CD8-positive, alpha-beta memory T cell (primary cell): ENCODE measurements at regions not wholly inside any gene's neighbourhood (a gene's known extent, or its start where the extent isn't known, plus 50 kb on each side); places are given as distances from the start of the nearest gene placed in this dataset.

Experiments used
- CTCF ChIA-PET: fragments of 350-600 bp; sonication (Branson Sonifier 250); formaldehyde crosslinking; loops from one replicate; lab custom pipeline; 2021; ENCODE audit warnings: antibody characterized with exemption; lab: Charles Lee
- POLR2A ChIA-PET: fragments of 350-600 bp; sonication (Branson Sonifier 250); formaldehyde crosslinking; loops from one replicate; lab custom pipeline; 2021; ENCODE audit warnings: antibody characterized with exemption; lab: Charles Lee
- DNase-seq, 5 donors: peaks; one replicate each; pipeline versions ENCODE4 v3.0.0 to v3.0.0-alpha.2; 2020 to 2022; ENCODE audit warnings: mixed read lengths in 1 of 5
- H3K27ac ChIP-seq: one replicate; pipeline ENCODE4 v1.7.0; 2013; ENCODE audit warnings: low read depth, mild to moderate bottlenecking, low read length, moderate library complexity
- H3K27me3 ChIP-seq: 2 replicates; pipeline ENCODE4 v1.7.0; 2013; ENCODE audit warnings: low read length, mild to moderate bottlenecking; ENCODE audit not compliant: insufficient read depth, poor library complexity, severe bottlenecking
- H3K36me3 ChIP-seq: 2 replicates; pipeline ENCODE4 v1.7.0; 2013; ENCODE audit warnings: mild to moderate bottlenecking, low read length, moderate library complexity; ENCODE audit not compliant: insufficient read depth
- H3K4me1 ChIP-seq: 2 replicates; pipeline ENCODE4 v1.7.0; 2013; ENCODE audit warnings: mild to moderate bottlenecking, low read length, moderate library complexity; ENCODE audit not compliant: insufficient read depth
- H3K4me3 ChIP-seq: 2 replicates; pipeline ENCODE4 v1.7.0; 2013; ENCODE audit warnings: mild to moderate bottlenecking, low read length
- H3K9me3 ChIP-seq: 2 replicates; pipeline ENCODE4 v1.7.0; 2013; ENCODE audit warnings: mild to moderate bottlenecking, low read length
- H3K27ac Mint-ChIP-seq, 8 donors: one replicate each; pipeline ENCODE4 v1.8.0; 2020 to 2021; ENCODE audit warnings: mixed read lengths in 8 of 8, mild to moderate bottlenecking in 6 of 8, inconsistent platforms in 3 of 8, moderate library complexity in 3 of 8
- H3K27me3 Mint-ChIP-seq, 2 donors: one replicate each; pipeline ENCODE4 v1.8.0; 2020 to 2021; ENCODE audit warnings: mixed read lengths in 2 of 2, mild to moderate bottlenecking in 1 of 2, moderate library complexity in 1 of 2
- H3K36me3 Mint-ChIP-seq, 3 donors: one replicate each; pipeline ENCODE4 v1.8.0; 2020 to 2021; ENCODE audit warnings: mixed read lengths in 3 of 3, inconsistent platforms in 1 of 3, mild to moderate bottlenecking in 1 of 3
- H3K4me1 Mint-ChIP-seq, 3 donors: one replicate each; pipeline ENCODE4 v1.8.0; 2020 to 2021; ENCODE audit warnings: mixed read lengths in 3 of 3, inconsistent platforms in 1 of 3, mild to moderate bottlenecking in 1 of 3
- H3K4me3 Mint-ChIP-seq, 7 donors: one replicate each; pipeline ENCODE4 v1.8.0; 2020 to 2021; ENCODE audit warnings: mixed read lengths in 7 of 7, mild to moderate bottlenecking in 6 of 7, moderate library complexity in 4 of 7, inconsistent platforms in 2 of 7
- H3K9me3 Mint-ChIP-seq, 5 donors: one replicate each; pipeline ENCODE4 v1.8.0; 2020 to 2022; ENCODE audit warnings: mixed read lengths in 5 of 5, mild to moderate bottlenecking in 3 of 5, moderate library complexity in 2 of 5, inconsistent platforms in 1 of 5

DNA sequence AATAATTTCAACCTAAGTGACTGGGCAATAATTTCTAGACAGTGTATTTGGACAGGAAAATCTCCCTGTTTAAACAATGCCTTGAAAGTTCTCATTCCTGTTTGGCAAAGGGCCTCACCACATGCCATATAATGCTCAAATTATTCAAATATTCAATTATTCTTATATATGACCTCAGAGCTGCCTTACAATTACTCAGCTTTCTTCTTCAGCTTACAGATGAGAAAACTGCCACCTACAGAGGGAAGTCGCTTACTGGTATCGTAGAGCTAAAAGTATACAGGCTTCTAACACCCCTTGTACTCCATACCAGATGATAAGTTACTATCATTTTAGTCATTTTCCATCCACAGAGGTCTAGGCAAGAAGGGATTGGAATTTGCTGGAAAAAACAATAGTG lies 830.3 kb downstream of the BRINP1 start:
- H3K4me1 Mint-ChIP-seq = no peaks in the 10 kb centered on the region
- H3K27ac Mint-ChIP-seq = no peak overlapping the region
- no peak overlapping the region for H3K4me3 Mint-ChIP-seq
- no peaks in the 10 kb centered on the region for H3K27me3 ChIP-seq
- ChIA-PET POLR2A (no interaction called here), CTCF (interaction anchor here (1.3 kb wide), 1 partner anchor 21 kb away, joined by 5 read pairs; no protein-coding TSS in a partner anchor)
- H3K4me3 ChIP-seq = no peak overlapping the region
- no peaks in the 10 kb centered on the region for H3K36me3 ChIP-seq
- no peaks in the 10 kb centered on the region for H3K4me1 ChIP-seq
- no peaks in the 10 kb centered on the region for H3K36me3 Mint-ChIP-seq
- no peaks in the 10 kb centered on the region for H3K27me3 Mint-ChIP-seq
- H3K9me3 Mint-ChIP-seq = peaks cover 0 to 11% (median 3%) of the 10 kb centered on the region in 5 donors
- DNase-seq = no peak
- no peak overlapping the region for H3K27ac ChIP-seq
- no peaks in the 10 kb centered on the region for H3K9me3 ChIP-seq

DNA sequence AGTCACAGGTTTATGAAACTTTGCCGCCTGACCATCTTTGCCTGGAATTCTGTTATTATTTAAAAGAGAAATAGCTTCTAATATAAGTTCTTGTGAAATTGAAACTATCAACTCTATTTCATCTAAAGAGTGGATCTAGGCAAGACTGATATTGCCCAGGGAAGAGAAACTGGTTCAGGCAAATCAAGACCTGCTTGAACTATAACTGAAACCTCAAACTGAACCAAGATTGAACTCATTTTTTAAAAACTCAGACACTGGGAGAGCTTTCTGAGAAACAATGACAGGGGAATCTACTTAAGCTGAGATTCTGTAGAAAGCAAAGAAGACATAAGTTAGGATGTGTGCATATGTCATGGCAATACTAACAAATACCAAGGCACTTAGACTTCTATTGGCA lies 815.8 kb downstream of the BRINP1 start:
- Mint-ChIP-seq H3K4me1 (no peaks in the 10 kb centered on the region), H3K27ac (no peak overlapping the region), H3K9me3 (peaks cover 0 to 32% (median 7%) of the 10 kb centered on the region in 5 donors), H3K4me3 (no peak overlapping the region), H3K27me3 (no peaks in the 10 kb centered on the region), H3K36me3 (no peaks in the 10 kb centered on the region)
- no peak overlapping the region for H3K4me3 ChIP-seq
- H3K27ac ChIP-seq = no peak overlapping the region
- H3K9me3 ChIP-seq = no peaks in the 10 kb centered on the region
- H3K36me3 ChIP-seq = no peaks in the 10 kb centered on the region
- H3K27me3 ChIP-seq = no peaks in the 10 kb centered on the region
- DNase-seq = no peak
- ChIA-PET CTCF (no interaction called here), POLR2A (no interaction called here)
- H3K4me1 ChIP-seq = no peaks in the 10 kb centered on the region

DNA sequence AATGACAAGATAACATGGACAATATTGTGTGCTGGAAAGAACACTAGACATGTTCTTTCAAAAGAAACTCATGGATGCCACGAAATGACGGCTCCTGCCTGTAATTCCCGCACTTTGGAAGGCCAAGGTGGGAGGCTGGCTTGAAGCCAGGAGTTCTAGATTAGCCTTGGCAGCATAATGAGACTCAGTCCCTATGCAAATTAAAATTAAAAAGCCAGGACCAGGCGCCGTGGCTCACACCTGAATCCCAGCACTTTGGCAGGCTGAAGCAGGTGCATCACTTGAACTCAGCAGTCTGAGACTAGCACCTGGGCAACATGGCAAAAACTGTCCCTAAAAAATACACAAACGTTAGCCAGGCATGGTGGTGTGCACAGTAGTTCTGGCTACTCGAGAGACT lies 814.2 kb downstream of the BRINP1 start:
- H3K36me3 ChIP-seq = no peaks in the 10 kb centered on the region
- ChIA-PET CTCF (no interaction called here), POLR2A (no interaction called here)
- H3K27me3 ChIP-seq = no peaks in the 10 kb centered on the region
- Mint-ChIP-seq H3K36me3 (no peaks in the 10 kb centered on the region), H3K27ac (no peak overlapping the region), H3K27me3 (no peaks in the 10 kb centered on the region), H3K9me3 (peaks cover 0 to 26% (median 10%) of the 10 kb centered on the region in 5 donors), H3K4me3 (no peak overlapping the region), H3K4me1 (no peaks in the 10 kb centered on the region)
- no peak overlapping the region for H3K27ac ChIP-seq
- no peak overlapping the region for H3K4me3 ChIP-seq
- no peaks in the 10 kb centered on the region for H3K9me3 ChIP-seq
- DNase-seq = no peak
- no peaks in the 10 kb centered on the region for H3K4me1 ChIP-seq

DNA sequence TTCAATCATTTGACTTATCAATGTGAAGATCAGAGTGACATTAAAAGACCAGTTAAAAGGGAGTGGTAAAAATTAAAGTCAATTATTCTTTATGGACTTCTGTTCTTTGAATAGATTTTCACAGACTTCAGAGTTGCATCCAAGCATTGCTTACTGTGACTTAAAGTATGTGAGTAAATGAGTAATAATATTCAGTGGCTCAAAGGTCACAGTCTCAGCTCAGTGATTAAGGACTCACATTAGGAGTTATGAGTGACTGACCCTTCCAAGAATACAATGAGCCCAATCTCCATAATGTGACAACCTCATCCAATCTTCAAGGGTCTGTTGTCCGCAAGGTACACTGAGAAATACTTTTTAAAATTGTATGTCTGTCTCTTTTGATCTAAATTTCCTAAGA lies 811.2 kb downstream of the BRINP1 start:
- H3K36me3 ChIP-seq = no peaks in the 10 kb centered on the region
- no peak overlapping the region for H3K4me3 ChIP-seq
- Mint-ChIP-seq H3K4me1 (no peaks in the 10 kb centered on the region), H3K27me3 (no peaks in the 10 kb centered on the region), H3K4me3 (no peak overlapping the region), H3K36me3 (no peaks in the 10 kb centered on the region), H3K9me3 (peaks cover 0 to 24% (median 10%) of the 10 kb centered on the region in 5 donors), H3K27ac (no peak overlapping the region)
- no peak overlapping the region for H3K27ac ChIP-seq
- H3K27me3 ChIP-seq = no peaks in the 10 kb centered on the region
- no peak for DNase-seq
- H3K4me1 ChIP-seq = no peaks in the 10 kb centered on the region
- POLR2A ChIA-PET = no interaction called here
- no peaks in the 10 kb centered on the region for H3K9me3 ChIP-seq
- CTCF ChIA-PET = no interaction called here

GRCh38 chr9:118558891-118559290 lies 810.3 kb downstream of the BRINP1 start:
- no peak overlapping the region for H3K4me3 ChIP-seq
- ChIA-PET POLR2A (no interaction called here), CTCF (no interaction called here)
- H3K9me3 ChIP-seq = no peaks in the 10 kb centered on the region
- H3K4me1 ChIP-seq = no peaks in the 10 kb centered on the region
- Mint-ChIP-seq H3K4me1 (no peaks in the 10 kb centered on the region), H3K27ac (no peak overlapping the region), H3K27me3 (no peaks in the 10 kb centered on the region), H3K4me3 (no peak overlapping the region), H3K36me3 (no peaks in the 10 kb centered on the region), H3K9me3 (peaks cover 1 to 24% (median 10%) of the 10 kb centered on the region in 5 donors)
- no peak for DNase-seq
- no peaks in the 10 kb centered on the region for H3K27me3 ChIP-seq
- no peak overlapping the region for H3K27ac ChIP-seq
- H3K36me3 ChIP-seq = no peaks in the 10 kb centered on the region

DNA sequence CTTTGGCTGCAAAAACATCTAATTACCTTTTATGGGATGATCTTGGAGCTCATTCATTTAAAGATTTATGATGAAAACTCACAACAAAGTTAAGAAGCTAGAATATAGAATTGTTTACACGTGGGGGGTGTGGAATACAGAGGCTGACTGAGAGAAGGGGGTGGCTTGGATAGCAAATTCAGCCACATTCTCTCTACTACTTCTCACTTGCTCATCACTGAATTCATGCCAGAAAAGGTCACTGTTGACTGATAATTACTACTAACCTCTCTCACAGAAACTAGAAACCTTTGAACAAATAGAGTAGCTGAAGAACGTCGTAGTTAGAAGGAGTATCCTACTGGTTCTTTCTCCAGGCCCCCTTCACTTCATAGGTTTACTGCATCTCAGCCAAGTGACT lies 808.2 kb downstream of the BRINP1 start:
- peaks cover 0 to 1% of the 10 kb centered on the region in 2 donors for H3K27me3 Mint-ChIP-seq
- Histone ChIP-seq H3K27ac (no peak overlapping the region), H3K27me3 (no peaks in the 10 kb centered on the region), H3K4me3 (no peak overlapping the region), H3K36me3 (no peaks in the 10 kb centered on the region), H3K9me3 (no peaks in the 10 kb centered on the region), H3K4me1 (no peaks in the 10 kb centered on the region)
- DNase-seq = no peak
- POLR2A ChIA-PET = no interaction called here
- CTCF ChIA-PET = interaction anchor here (1.9 kb wide), 1 partner anchor 23 kb away, joined by 5 read pairs; no protein-coding TSS in a partner anchor
- no peaks in the 10 kb centered on the region for H3K36me3 Mint-ChIP-seq
- no peaks in the 10 kb centered on the region for H3K4me1 Mint-ChIP-seq
- H3K27ac Mint-ChIP-seq = no peak overlapping the region
- H3K4me3 Mint-ChIP-seq = no peak overlapping the region
- peaks cover 1 to 14% (median 6%) of the 10 kb centered on the region in 5 donors for H3K9me3 Mint-ChIP-seq

DNA sequence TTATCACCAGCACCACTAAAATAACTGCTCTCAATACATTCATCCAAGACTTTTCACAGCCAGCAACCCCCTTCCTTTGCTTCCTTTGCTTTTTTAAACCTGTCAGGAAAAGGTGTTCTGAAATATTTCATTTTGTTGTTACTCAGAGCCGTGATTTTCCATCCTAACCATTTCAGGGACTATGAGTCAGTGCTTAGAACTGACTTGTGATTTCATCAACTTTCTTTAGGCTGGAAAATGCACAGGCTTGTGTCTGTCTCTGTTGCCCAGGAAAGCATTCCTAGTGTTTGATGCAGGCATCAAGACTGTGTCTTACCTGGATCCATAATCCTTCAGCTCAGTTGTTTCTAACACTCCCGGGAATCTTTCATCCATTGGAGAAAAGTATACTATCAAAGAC lies 805.6 kb downstream of the BRINP1 start:
- no peak for DNase-seq
- CTCF ChIA-PET = no interaction called here
- Histone ChIP-seq H3K4me3 (no peak overlapping the region), H3K4me1 (no peaks in the 10 kb centered on the region), H3K36me3 (no peaks in the 10 kb centered on the region), H3K27ac (no peak overlapping the region), H3K27me3 (no peaks in the 10 kb centered on the region), H3K9me3 (no peaks in the 10 kb centered on the region)
- Mint-ChIP-seq H3K27me3 (peaks cover 0 to 1% of the 10 kb centered on the region in 2 donors), H3K4me3 (no peak overlapping the region), H3K9me3 (peaks cover 0 to 8% (median 2%) of the 10 kb centered on the region in 5 donors), H3K27ac (no peak overlapping the region), H3K4me1 (no peaks in the 10 kb centered on the region), H3K36me3 (no peaks in the 10 kb centered on the region)
- POLR2A ChIA-PET = no interaction called here

DNA sequence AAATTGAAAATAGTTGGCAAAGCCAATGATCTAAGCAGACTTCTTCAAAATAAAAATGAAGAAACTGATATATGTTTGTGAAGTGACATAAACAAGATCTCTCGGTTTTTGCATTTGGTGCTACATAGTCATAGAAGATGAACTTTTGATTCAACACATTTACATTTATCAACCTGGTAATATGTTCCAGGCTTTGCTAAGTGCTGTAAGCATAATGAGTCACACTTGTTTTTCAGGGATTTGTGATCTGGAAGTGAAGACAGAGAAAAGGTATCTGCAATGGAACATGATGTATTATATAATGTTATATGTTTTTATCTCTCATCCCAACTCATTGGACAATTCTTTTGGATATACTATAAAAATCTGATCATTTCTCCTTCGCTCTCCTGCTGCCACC lies 801.4 kb downstream of the BRINP1 start:
- Histone ChIP-seq H3K27me3 (no peaks in the 10 kb centered on the region), H3K9me3 (no peaks in the 10 kb centered on the region), H3K36me3 (no peaks in the 10 kb centered on the region), H3K4me1 (no peaks in the 10 kb centered on the region), H3K4me3 (no peak overlapping the region), H3K27ac (no peak overlapping the region)
- CTCF ChIA-PET = interaction anchor here (0.6 kb wide), 1 partner anchor 61 kb away, joined by 4 read pairs; no protein-coding TSS in a partner anchor
- no peak overlapping the region for H3K4me3 Mint-ChIP-seq
- POLR2A ChIA-PET = no interaction called here
- no peaks in the 10 kb centered on the region for H3K36me3 Mint-ChIP-seq
- peaks cover 0 to 10% (median 4%) of the 10 kb centered on the region in 5 donors for H3K9me3 Mint-ChIP-seq
- DNase-seq = no peak
- H3K27me3 Mint-ChIP-seq = peaks cover 0 to 1% of the 10 kb centered on the region in 2 donors
- H3K4me1 Mint-ChIP-seq = no peaks in the 10 kb centered on the region
- no peak overlapping the region for H3K27ac Mint-ChIP-seq
